IPS DF 6.9 (cell line): ENCODE measurements at regions not wholly inside any gene's neighbourhood (a gene's known extent, or its start where the extent isn't known, plus 50 kb on each side); places are given as distances from the start of the nearest gene placed in this dataset.
"Not testable (repeated sequence)": the region's sequence is repeated elsewhere in the genome, so short reads cannot be mapped to it uniquely, and the experiment has no call there.

Source experiments
- DNase-seq: peaks from one replicate; pipeline ENCODE4 v3.0.0-alpha.2; 2013; ENCODE audit warnings: low read depth, low spot score
- H3K27ac ChIP-seq: one replicate; pipeline ENCODE4 v1.5.1; 2013; ENCODE audit warnings: low read length, control low read depth
- H3K27me3 ChIP-seq: 2 replicates; pipeline ENCODE4 v1.6.1; 2013; ENCODE audit warnings: mild to moderate bottlenecking, low read length; ENCODE audit not compliant: control insufficient read depth, insufficient read depth
- H3K36me3 ChIP-seq: 2 replicates; pipeline ENCODE4 v1.6.1; 2013; ENCODE audit warnings: low read length; ENCODE audit not compliant: control insufficient read depth, insufficient read depth
- H3K4me1 ChIP-seq: 2 replicates; pipeline ENCODE4 v1.6.1; 2013; ENCODE audit warnings: low read length; ENCODE audit not compliant: control insufficient read depth, insufficient read depth
- H3K4me3 ChIP-seq: 2 replicates; pipeline ENCODE4 v1.5.1; 2013; ENCODE audit warnings: mild to moderate bottlenecking, low read length
- H3K9me3 ChIP-seq: 2 replicates; pipeline ENCODE4 v1.6.1; 2013; ENCODE audit warnings: low read length, inconsistent platforms; ENCODE audit not compliant: control insufficient read depth, insufficient read depth
- WGBS: extraction: QIAGEN DNeasy Blood & Tissue Kit; methylation state at CpG from one replicate; pipeline ENCODE4 v1.1.7; 2013; ENCODE audit warnings: mixed read lengths, missing lambda C conversion rate; ENCODE audit not compliant: insufficient read length, insufficient coverage; 5-methylcytosine and 5-hydroxymethylcytosine counted together

GRCh38 chrY:12483394-12483793, 217.6 kb upstream of the USP9Y start:
- WGBS, result no CpG with 5 or more reads among the region's 3 CpGs
- DNase-seq, result no peak
- H3K4me1 ChIP-seq, result no peaks in the 10 kb centered on the region

GRCh38 chrY:12490558-12491209, 210.3 kb upstream of the USP9Y start:
- H3K4me3 ChIP-seq, result no peak overlapping the region
- H3K36me3 ChIP-seq, result no peaks in the 10 kb centered on the region
- H3K27ac ChIP-seq, result no peak overlapping the region
- no peaks in the 10 kb centered on the region for H3K9me3 ChIP-seq
- DNase-seq, result no peak
- no peaks in the 10 kb centered on the region for H3K4me1 ChIP-seq
- WGBS, result no CpG with 5 or more reads among the region's 13 CpGs
- H3K27me3 ChIP-seq, result no peaks in the 10 kb centered on the region

More at GRCh38 chrY:12483394-12483793, 217.6 kb upstream of the USP9Y start:
- no peak overlapping the region for H3K27ac ChIP-seq
- no peaks in the 10 kb centered on the region for H3K36me3 ChIP-seq
- H3K27me3 ChIP-seq, result no peaks in the 10 kb centered on the region
- no peak overlapping the region for H3K4me3 ChIP-seq
- no peaks in the 10 kb centered on the region for H3K9me3 ChIP-seq

- no peak for DNase-seq
- no peak overlapping the region for H3K27ac ChIP-seq
- no peak overlapping the region for H3K4me3 ChIP-seq
- H3K9me3 ChIP-seq, result no peaks in the 10 kb centered on the region
- WGBS, result no CpG with 5 or more reads among the region's 1 CpG
- no peaks in the 10 kb centered on the region for H3K36me3 ChIP-seq
- no peaks in the 10 kb centered on the region for H3K4me1 ChIP-seq
- no peaks in the 10 kb centered on the region for H3K27me3 ChIP-seq
Observed at GRCh38 chrY:12492218-12492617, 208.8 kb upstream of the USP9Y start.

- Histone ChIP-seq H3K27me3 (no peaks in the 10 kb centered on the region), H3K4me1 (no peaks in the 10 kb centered on the region), H3K4me3 (no peak overlapping the region), H3K9me3 (no peaks in the 10 kb centered on the region), H3K36me3 (no peaks in the 10 kb centered on the region), H3K27ac (no peak overlapping the region)
- DNase-seq, result no peak
- no CpG with 5 or more reads among the region's 2 CpGs for WGBS
Observed at GRCh38 chrY:12496007-12496406, 205.0 kb upstream of the USP9Y start.

GRCh38 chrY:12500096-12500495, 200.9 kb upstream of the USP9Y start:
- Histone ChIP-seq H3K27ac (no peak overlapping the region), H3K27me3 (no peaks in the 10 kb centered on the region), H3K36me3 (no peaks in the 10 kb centered on the region), H3K4me3 (no peak overlapping the region), H3K9me3 (no peaks in the 10 kb centered on the region), H3K4me1 (no peaks in the 10 kb centered on the region)
- no peak for DNase-seq
- WGBS, result no CpG with 5 or more reads among the region's 3 CpGs

GRCh38 chrY:12504028-12504427, 197.0 kb upstream of the USP9Y start:
- not testable (repeated sequence) for H3K9me3 ChIP-seq, H3K27ac ChIP-seq, H3K27me3 ChIP-seq, H3K36me3 ChIP-seq, DNase-seq, H3K4me1 ChIP-seq, H3K4me3 ChIP-seq
- no CpG with 5 or more reads among the region's 4 CpGs for WGBS

- H3K36me3 ChIP-seq, result no peaks in the 10 kb centered on the region
- H3K27me3 ChIP-seq, result no peaks in the 10 kb centered on the region
- no peaks in the 10 kb centered on the region for H3K9me3 ChIP-seq
- H3K27ac ChIP-seq, result no peak overlapping the region
- DNase-seq, result no peak
- no peaks in the 10 kb centered on the region for H3K4me1 ChIP-seq
- WGBS, result no CpG with 5 or more reads among the region's 1 CpG
- no peak overlapping the region for H3K4me3 ChIP-seq
Observed at GRCh38 chrY:12517338-12517737, 183.7 kb upstream of the USP9Y start.

- Histone ChIP-seq H3K27me3 (no peaks in the 10 kb centered on the region), H3K4me1 (no peaks in the 10 kb centered on the region), H3K27ac (no peak overlapping the region), H3K4me3 (no peak overlapping the region), H3K9me3 (no peaks in the 10 kb centered on the region), H3K36me3 (no peaks in the 10 kb centered on the region)
- WGBS, result no CpG with 5 or more reads among the region's 3 CpGs
- no peak for DNase-seq
Observed at GRCh38 chrY:12525206-12525605, 175.8 kb upstream of the USP9Y start.

- H3K27ac ChIP-seq, result no peak overlapping the region
- no peak overlapping the region for H3K4me3 ChIP-seq
- no peaks in the 10 kb centered on the region for H3K4me1 ChIP-seq
- no peaks in the 10 kb centered on the region for H3K9me3 ChIP-seq
- no peaks in the 10 kb centered on the region for H3K36me3 ChIP-seq
- WGBS, result no CpG with 5 or more reads among the region's 4 CpGs
- no peak for DNase-seq
- no peaks in the 10 kb centered on the region for H3K27me3 ChIP-seq
Observed at GRCh38 chrY:12526362-12527063, 174.5 kb upstream of the USP9Y start.

GRCh38 chrY:12537226-12537854, 163.7 kb upstream of the USP9Y start:
- WGBS, result no CpG with 5 or more reads among the region's 46 CpGs
- no peak for DNase-seq
- Histone ChIP-seq H3K27me3 (no peaks in the 10 kb centered on the region), H3K36me3 (no peaks in the 10 kb centered on the region), H3K9me3 (no peaks in the 10 kb centered on the region), H3K4me1 (no peaks in the 10 kb centered on the region), H3K4me3 (no peak overlapping the region), H3K27ac (no peak overlapping the region)
